ENCODE measurements at regions not wholly inside any gene's neighbourhood (a gene's known extent, or its start where the extent isn't known, plus 50 kb on each side); places are given as distances from the start of the nearest gene placed in this dataset.

- Histone ChIP-seq H3K4me1 (ENCODE audit: control insufficient read depth in 4 of 4, insufficient read depth in 4 of 4, low read length in 3 of 4) (no peaks in the 10 kb centered on the region), H3K9me3 (ENCODE audit: control insufficient read depth in 4 of 4, low read length in 3 of 4) (no peaks in the 10 kb centered on the region), H3K4me3 (ENCODE audit: low read depth in 1 of 3, low read length in 3 of 3) (no peak overlapping the region), H3K9ac (ENCODE audit: low read depth in 1 of 2, low read length in 2 of 2) (no peak overlapping the region), H3K36me3 (ENCODE audit: control insufficient read depth in 4 of 4, insufficient read depth in 3 of 4, low read depth in 1 of 4, low read length in 3 of 4) (no peaks in the 10 kb centered on the region), H3K27ac (ENCODE audit: low read depth in 1 of 2, low read length in 2 of 2) (no peak overlapping the region), H3K27me3 (ENCODE audit: control insufficient read depth in 4 of 4, insufficient read depth in 4 of 4, low read length in 3 of 4) (no peaks in the 10 kb centered on the region)
- no peak for DNase-seq (ENCODE audit: low spot score)
- WGBS: 94% methylated on average over 3 of the region's 3 CpGs
- TF ChIP-seq FOXA2 (IDR thresholded peaks at IDR 0.05): no peak
- no peak for TF ChIP-seq TAF1 (conservative IDR thresholded peaks at IDR 0.05)
- no peak for TF ChIP-seq SP1 (IDR thresholded peaks at IDR 0.05)
- TF ChIP-seq EGR1 (IDR thresholded peaks at IDR 0.05; ENCODE audit: low read depth in 2 of 2): no peak
- TF ChIP-seq HNF4A (conservative IDR thresholded peaks at IDR 0.05): no peak
- TF ChIP-seq JUND (IDR thresholded peaks at IDR 0.05): no peak
Observed at GRCh38 chr7:114294036-114294435, 120.6 kb upstream of the FOXP2 start.

- no peaks in the 10 kb centered on the region for H3K9me3 ChIP-seq (ENCODE audit: control insufficient read depth in 4 of 4, low read length in 3 of 4)
- 87% methylated on average over 1 of the region's 1 CpG for WGBS
- no peaks in the 10 kb centered on the region for H3K4me1 ChIP-seq (ENCODE audit: control insufficient read depth in 4 of 4, insufficient read depth in 4 of 4, low read length in 3 of 4)
- no peak overlapping the region for H3K27ac ChIP-seq (ENCODE audit: low read depth in 1 of 2, low read length in 2 of 2)
- DNase-seq (ENCODE audit: low spot score): no peak
- no peaks in the 10 kb centered on the region for H3K27me3 ChIP-seq (ENCODE audit: control insufficient read depth in 4 of 4, insufficient read depth in 4 of 4, low read length in 3 of 4)
- H3K4me3 ChIP-seq (ENCODE audit: low read depth in 1 of 3, low read length in 3 of 3): no peak overlapping the region
- no peaks in the 10 kb centered on the region for H3K36me3 ChIP-seq (ENCODE audit: control insufficient read depth in 4 of 4, insufficient read depth in 3 of 4, low read depth in 1 of 4, low read length in 3 of 4)
- no peak overlapping the region for H3K9ac ChIP-seq (ENCODE audit: low read depth in 1 of 2, low read length in 2 of 2)
- no peak for TF ChIP-seq CTCF (IDR thresholded peaks at IDR 0.05; ENCODE audit: low read depth, low read length, missing input control)
- no peak for TF ChIP-seq MAX (IDR thresholded peaks at IDR 0.05)
- no peak for TF ChIP-seq ZBTB33 (IDR thresholded peaks at IDR 0.05)
- no peak for TF ChIP-seq HNF4A (conservative IDR thresholded peaks at IDR 0.05)
- no peak for TF ChIP-seq HNF4G (IDR thresholded peaks at IDR 0.05)
- TF ChIP-seq GABPA (IDR thresholded peaks at IDR 0.05 in 1 of 2, conservative IDR thresholded peaks at IDR 0.05 in 1 of 2): no peak
- TF ChIP-seq NR2F2 (IDR thresholded peaks at IDR 0.05): no peak
- TF ChIP-seq, protein P1, sequence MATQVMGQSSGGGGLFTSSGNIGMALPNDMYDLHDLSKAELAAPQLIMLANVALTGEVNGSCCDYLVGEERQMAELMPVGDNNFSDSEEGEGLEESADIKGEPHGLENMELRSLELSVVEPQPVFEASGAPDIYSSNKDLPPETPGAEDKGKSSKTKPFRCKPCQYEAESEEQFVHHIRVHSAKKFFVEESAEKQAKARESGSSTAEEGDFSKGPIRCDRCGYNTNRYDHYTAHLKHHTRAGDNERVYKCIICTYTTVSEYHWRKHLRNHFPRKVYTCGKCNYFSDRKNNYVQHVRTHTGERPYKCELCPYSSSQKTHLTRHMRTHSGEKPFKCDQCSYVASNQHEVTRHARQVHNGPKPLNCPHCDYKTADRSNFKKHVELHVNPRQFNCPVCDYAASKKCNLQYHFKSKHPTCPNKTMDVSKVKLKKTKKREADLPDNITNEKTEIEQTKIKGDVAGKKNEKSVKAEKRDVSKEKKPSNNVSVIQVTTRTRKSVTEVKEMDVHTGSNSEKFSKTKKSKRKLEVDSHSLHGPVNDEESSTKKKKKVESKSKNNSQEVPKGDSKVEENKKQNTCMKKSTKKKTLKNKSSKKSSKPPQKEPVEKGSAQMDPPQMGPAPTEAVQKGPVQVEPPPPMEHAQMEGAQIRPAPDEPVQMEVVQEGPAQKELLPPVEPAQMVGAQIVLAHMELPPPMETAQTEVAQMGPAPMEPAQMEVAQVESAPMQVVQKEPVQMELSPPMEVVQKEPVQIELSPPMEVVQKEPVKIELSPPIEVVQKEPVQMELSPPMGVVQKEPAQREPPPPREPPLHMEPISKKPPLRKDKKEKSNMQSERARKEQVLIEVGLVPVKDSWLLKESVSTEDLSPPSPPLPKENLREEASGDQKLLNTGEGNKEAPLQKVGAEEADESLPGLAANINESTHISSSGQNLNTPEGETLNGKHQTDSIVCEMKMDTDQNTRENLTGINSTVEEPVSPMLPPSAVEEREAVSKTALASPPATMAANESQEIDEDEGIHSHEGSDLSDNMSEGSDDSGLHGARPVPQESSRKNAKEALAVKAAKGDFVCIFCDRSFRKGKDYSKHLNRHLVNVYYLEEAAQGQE (IDR thresholded peaks at IDR 0.05): no peak
- TF ChIP-seq EGR1 (IDR thresholded peaks at IDR 0.05; ENCODE audit: low read depth in 2 of 2): no peak
- no peak for TF ChIP-seq ATF3 (IDR thresholded peaks at IDR 0.05)
- no peak for TF ChIP-seq SP1 (IDR thresholded peaks at IDR 0.05)
- TF ChIP-seq FOXA2 (IDR thresholded peaks at IDR 0.05): no peak
- TF ChIP-seq YY1 (IDR thresholded peaks at IDR 0.05): no peak
Observed at GRCh38 chr7:114293289-114294012, 121.2 kb upstream of the FOXP2 start.

Data from liver (tissue), 8 donors.